HG03103 (cell line): ENCODE measurements at regions not wholly inside any gene's neighbourhood (a gene's known extent, or its start where the extent isn't known, plus 50 kb on each side); places are given as distances from the start of the nearest gene placed in this dataset.
A peak's percentile ranks its signal among the peaks of the same experiment; 100 is the strongest.

Experiments
- ATAC-seq: cut with Tn5 transposase; IDR thresholded peaks from one replicate; pipeline ENCODE4 v1.9.1; 2021; ENCODE audit warnings: low read depth; ENCODE audit not compliant: unreplicated experiment

DNA sequence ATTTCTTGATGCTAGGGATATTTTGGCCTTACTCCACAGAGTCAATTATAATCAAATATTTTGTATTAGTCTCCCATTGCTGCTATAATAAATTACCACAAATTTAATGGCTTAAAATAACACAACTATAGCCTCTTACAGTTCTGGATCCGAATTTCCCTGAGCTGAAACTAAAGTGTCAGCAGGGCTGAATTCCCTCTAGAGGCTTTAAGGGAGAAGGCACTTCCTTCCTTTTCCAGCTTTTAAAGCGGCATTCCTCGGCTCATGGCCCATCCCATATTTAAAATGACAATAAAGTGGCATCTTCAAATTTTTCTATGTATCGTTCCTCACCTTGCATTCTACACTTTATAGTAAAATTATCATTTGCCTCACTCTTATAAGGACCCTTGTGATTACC, 421.4 kb upstream of the ZWINT start:
- ATAC-seq, result no peak

DNA sequence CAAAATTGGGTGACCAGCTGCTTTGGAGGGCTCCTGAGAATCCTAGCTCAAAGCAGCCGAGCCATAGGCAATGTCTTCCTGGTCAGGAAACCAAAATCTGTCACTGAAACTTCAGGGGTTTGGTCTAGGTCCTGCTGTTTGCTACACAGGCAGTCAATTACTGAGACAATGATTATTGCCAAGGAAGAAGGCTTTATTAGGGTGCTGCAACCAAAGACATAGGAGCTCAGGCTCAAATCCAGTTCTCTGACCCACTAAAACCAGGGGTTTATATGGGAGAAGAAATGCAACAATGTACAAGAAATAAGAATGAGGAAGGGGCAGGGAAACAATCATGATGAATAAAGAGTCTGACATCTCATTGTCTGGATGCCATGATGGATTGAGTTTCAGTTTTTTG, 410.3 kb upstream of the ZWINT start:
- ATAC-seq, result no peak

DNA sequence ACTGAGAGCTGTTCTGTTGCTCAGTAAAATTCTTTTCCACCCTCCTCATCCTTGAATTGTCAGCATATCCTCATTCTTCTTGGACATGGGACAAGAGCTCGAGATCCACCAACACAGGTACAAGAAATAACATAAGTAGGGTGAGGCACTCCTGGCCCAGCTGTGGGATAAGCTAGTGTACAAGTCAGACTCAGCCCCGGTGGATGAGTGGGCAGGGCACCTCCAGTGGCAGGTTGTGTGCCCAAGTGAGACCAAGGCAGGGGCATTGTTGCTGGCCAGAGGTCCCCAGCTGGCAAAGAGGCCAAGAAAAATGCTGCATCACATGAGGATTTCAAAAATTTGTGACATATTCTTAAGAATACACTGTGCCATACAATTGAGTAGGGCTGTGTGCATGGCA, 402.0 kb upstream of the ZWINT start:
- ATAC-seq, result no peak

DNA sequence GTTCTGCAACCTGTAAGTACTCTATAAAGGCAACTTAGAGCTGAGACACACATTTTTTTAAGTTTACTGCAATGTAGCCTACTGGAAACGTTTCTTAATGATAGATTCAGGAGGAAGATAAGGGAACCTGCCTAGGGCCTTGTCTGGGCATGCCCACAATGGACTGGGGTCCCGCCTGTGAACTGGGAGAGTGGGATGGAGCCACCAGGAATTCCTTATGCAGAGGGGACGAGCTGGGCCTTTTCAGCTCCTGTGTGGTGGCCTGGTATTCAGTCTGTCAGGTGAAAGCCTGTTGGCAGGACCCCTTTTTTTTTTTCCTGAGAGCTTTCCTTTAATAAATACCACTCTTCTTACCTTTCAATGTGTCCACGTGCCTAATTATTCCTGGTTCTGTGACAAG, 384.4 kb upstream of the ZWINT start:
- ATAC-seq, result no peak

DNA sequence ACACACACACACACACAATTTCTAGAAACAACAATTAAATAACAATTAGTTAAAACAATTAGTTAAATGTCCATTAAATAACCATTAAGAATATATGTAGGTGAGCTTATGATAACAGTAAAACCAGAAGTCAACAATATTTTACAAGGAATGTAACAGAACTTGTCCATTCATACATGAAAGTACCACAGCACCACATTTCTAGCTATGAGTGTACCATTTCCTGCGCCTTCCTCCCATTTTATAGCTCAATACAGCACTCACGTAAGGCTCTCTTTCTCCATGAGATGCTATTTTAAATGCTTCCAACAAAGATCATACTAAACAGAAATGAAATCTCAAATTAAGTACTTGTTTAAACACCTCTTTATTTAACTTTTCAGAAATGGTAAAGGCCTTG, 367.3 kb upstream of the ZWINT start:
- ATAC-seq, result no peak

DNA sequence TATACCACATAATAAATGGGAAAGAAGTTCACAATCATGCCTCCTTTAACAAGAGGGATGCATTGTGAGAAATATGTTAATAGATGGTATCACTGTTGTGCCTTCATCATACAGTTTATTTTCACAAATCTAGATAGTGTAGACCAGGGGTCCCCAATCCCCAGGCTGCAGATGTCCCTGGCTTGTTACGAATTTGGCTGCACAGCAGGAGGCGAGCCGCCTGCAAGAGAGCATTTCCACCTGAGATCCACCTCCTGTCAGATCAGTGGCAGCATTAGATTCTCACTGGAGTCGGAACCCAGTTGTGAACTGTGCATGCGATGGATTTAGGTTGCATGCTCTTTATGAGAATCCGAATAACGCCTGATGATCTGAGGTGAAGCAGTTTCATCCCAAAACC, 361.9 kb upstream of the ZWINT start:
- no peak for ATAC-seq

DNA sequence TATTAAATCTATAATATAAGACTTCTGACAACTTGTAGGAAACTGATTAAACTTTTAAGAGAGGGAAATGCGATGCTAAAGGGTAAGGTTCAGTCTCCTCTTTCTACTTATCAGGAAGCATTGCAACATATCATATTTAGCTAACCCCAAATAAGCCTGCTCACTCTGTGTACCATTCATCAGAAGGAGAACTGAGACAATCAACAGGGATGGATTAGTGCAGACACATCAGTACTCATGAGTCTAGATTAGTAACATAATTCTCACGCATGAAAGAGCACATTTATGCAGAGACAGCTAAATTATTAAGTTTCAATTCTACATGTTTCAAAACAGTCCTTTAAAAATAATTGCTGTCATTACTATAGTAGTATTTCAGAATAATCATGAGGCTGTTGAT, 354.2 kb upstream of the ZWINT start:
- no peak for ATAC-seq

DNA sequence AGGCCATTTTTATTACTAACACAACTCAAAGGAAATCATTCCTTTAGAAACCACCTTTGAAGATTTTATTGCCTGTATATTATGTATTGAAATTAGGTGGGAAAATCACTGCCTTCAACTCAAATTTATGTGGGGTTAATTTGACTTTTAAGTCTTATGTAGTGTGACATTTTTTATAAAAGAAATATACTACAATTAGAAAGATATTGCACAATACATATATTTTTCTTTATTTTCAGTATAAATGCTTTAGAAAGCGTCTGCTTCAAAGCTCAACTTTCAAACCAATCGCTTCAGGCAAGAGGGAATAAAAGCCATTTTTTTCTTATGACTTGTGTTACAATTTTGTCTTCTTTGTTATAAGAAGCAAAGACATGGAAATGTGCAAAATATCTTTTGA, 337.4 kb upstream of the ZWINT start:
- ATAC-seq, result no peak

DNA sequence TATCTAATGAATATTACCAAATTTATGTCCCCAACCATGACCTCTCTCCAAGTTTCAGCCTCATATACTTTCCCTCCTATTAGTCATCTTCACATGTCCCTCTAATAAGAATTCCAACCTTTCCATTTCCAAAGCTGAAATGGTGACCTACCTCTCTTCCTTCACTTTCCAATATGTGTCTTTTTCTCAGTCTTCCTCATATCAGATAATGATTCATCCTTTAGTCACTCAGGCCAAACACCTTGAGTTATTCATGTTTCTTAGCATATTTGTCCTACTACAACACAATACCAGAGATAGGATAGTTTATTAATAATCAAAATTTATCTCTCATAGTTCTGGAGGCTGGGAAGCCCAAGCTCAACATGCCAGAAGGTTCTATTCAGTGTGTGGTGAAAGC, 318.5 kb upstream of the ZWINT start:
- ATAC-seq, result no peak

DNA sequence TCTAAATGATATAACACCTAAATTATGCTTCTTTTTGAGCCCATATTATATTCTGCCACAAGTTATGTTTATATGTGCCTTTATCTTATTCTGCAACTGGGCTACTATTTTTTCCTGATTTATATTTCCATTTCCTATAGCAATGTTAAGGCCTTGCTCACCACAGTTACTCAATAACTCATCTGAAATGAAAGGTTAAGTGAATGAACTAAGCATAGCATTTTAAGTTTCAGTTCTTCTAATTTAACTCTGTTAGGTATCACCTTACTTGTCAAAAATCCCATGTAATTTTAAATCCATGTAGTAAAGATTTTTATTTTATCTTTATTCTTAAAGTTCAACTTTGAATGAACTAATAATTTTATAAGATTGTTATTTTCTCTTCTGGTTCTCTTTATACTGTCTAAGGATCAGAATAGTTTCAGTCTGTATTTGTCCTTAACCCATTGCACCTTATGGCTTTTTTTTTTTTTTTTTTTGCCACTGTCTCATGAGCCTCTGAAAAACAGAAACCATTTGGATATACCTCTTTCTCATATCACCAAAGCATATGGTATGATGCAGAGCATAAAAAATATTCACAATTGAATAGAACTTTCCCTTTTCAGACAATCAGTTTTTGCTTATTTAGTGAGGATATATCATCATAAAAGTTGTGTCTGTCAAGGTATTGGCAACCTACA, 301.8 kb upstream of the ZWINT start:
- peak; percentile 93 for ATAC-seq

DNA sequence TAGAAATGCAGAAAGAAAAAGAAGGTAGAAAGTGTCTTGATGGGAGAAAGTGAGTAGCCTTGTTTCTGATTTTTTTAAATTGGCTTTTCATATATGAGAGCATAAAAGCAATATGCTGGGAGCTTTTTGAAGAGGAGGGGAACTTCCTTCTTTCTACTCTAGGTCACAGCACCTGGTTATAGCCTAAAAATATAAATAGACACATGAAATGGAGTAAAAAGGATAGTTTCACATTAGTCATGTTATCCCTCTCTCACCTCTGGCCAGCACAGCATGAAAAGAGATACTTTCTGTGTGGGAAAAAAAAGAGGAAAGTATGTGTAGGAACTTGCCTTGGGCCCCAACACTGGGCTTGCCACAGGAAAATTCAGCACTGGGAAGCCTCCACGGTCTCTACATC, 292.2 kb upstream of the ZWINT start:
- peak; percentile 55 for ATAC-seq

DNA sequence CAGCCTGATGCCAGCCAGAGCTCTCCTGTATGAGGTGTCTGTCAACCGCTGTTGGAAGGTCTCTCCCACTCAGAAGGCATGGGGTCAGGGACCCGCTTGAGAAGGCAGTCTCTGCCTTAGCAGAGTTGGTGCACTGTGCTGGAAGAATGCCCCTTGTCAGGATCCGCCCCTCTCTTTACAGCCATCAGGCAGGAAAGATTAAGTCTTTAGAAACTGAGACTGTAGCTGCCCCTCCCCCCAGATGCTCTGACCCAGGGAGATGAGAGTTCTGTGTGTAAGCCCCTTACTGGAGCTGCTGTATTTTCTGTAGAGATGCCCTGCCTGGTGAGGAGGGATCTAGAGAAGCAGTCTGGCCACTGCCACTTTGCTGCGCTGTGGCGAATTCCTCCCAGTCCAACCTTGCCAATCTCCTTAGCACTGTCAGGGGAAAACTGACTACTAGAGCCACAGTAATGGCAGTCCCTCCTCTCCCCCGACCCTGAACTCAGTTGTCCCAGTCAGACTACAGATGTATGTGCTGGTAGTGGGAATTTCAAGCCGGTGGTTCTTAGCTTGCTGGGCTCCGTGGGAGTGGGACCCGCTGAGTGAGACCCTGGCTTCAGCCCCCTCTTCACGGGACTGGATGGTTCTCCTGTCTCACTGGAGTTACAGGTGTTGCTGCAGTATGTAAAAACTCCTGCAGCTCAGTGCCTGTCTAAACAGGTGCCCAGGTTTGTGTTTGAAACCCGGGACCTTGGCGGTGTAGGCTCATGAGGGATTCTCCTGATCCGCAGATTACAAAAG, 285.5 kb upstream of the ZWINT start:
- no peak for ATAC-seq

DNA sequence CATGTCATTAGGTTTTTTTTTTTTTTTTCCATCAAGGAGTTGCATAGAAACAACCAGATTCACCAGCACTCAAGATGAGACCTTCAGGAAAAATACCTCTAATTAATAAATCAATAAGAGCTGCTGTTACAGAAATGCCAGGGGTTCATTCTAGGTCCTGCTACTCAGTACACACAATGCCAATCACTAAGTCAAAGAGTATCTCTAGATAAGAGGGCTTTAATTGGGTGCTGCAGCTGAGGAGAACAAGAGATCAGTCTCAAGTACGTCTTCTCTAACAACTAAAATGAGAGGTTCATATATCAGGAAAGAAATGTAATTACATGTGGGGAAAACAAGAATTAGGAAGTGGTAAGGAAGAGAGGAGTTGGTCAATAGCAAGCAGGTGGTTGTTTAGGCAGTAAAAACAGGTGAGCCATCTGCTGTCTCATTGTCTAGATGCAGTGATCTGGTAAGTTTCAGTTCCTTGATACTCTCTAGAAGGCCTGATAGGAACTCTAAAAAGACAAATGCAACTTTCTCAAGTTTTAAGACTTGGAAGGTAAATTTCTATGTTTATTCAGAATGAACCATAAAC, 272.9 kb upstream of the ZWINT start:
- peak; percentile 97 for ATAC-seq

DNA sequence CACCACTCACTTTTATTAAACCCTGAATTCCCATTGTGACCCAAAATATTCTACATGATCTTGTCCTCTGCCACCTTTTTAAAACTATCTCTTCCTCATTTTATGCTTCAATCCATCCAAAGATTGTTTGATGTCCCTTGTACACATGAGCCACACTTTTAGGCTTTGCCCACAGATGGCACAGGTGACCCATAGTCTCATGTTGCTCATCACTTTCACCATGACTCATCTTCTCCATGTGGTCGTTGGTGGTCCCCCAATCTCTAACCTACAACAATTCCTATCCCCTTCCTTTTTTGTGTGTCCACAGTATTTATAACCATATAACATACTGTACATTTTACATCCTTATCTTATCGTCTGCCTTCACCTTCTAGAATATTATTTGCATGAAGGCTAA, 271.5 kb upstream of the ZWINT start:
- no peak for ATAC-seq

DNA sequence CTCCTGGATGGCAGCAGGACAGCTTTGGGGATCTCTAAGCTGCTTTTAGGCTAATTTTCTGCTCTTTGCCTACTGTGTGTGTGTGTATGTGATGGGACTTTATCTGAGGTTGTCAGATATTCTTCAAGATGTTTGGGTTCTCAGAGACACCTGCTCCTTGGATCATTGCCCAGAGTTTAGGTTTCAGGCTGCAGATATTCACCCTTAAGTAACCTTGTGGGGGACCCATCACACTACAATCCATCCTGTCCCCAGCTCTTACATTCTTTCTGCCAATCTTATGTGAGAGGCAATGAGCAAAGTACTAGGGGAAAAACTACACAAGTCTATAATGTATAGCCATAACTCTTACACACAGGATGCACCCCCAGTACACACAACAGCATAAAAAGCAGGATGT, 263.0 kb upstream of the ZWINT start:
- peak; percentile 67 for ATAC-seq

DNA sequence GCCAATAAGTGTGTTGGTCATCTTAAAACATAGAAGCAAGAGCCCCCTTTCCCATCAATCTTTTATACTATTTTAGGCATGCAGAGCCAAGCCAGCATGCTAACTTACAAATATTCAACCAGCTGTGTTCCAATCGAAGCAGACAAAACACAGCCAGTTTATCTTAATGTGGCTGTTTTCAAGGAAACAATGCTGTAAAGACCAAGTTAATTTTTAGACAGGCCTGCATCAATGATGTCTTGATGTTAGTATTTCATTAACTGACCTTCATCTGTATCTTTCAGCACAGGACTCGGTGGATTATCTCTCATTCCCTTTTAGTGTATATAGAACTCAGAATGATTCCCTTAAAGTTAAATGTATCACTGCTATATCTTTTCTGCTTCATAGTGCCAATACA, 262.0 kb upstream of the ZWINT start:
- ATAC-seq, result no peak

DNA sequence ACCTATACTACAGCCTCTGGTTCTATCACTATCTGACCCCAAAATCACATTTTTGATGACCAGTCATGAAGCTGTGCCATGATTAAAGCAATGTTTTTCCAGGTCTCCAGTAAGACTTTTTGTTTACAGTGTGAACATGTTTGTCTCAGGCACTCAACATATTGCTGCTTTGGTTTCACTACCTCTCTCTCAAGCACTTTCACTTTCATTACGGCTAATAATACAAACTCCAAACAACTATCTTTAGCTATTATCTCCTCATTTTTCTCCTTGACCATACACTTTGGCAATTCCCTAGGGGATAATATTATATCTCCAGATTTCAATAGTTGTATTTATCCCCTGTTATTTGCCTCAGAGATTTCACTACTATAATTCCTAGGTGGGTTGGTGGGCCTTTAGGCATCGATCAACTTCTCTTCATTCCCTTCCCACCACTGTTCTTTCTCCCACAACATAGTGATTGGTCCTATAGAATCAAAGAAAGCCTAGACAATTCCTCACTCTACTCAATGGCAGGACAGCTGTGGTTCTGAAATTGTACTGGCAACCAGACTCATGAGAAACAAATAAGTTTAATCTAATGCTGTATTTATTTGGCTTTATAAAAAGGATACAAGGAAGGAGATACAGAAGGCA, 261.4 kb upstream of the ZWINT start:
- ATAC-seq, result peak; percentile 78

DNA sequence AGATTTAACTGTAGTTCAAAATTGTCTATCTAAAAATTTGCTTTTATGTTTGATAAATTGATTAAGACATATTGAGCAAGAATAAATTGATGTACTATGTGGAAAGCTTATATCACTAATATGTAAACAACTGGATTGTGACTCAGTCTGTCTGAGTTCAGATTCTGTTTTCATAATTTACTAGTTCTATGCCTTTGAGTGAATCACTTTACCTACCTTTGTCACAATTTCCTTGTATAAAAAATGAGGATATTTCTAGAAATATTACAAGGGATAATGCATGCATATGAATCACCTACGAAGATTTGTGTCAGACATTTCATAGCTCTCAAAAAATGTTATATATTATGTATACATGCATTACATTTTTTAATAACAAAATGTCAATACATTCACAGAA, 245.1 kb upstream of the ZWINT start:
- ATAC-seq, result no peak

DNA sequence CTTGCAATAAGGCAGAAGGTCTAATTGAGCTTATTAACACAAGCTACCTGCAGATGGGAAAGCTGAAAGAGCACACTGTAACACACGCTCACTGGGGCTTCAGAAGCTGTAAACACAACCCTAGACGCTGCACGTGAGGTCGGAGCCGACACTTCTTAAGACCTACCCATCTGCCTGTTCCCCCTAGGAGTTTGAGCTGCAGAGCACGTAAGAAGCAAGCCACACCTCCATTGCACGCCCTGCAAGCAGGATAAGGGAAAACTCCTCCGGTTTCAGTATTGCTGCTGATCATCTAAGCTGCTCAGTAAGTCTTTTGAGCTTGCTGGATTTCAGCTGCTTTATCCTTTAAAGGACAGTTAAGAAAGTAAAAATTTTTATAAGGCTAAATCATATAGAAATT, 244.0 kb upstream of the ZWINT start:
- ATAC-seq, result no peak

DNA sequence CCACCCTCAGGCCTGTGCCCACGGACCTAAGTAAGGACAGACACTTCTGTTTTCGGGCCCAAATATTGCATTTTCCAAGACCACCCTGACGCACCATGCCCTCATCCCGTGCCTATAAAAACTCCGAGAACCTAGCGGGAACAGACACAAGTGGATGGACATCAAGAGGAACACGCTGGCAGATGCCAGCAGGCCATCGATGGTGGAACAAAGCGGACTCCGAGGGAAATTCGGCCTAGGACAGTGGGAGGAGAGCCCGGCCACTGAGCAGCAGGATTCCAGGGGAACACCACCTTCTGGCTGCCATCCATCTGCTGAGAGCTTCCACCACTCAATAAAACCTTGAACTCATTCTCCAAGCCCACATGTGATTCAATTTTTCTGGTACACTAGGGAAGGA, 243.6 kb upstream of the ZWINT start:
- no peak for ATAC-seq

DNA sequence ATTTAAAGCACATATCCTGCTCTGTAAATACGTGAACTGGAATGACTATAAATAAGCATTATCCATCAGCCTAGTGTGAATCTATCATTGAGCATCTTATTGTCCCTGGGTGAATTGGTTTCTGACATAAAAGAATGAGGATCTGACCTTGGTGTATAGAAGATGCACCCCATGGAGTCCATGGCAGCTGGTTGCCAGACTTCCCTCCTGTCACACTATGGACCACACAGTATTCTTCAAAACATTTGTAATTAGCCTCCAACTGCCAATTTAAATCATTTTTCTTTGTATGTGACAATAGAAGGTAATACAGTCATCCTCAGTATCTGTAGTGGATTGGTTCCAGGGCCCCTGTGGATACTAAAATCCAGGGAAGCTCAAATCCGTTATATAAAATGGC, 238.1 kb upstream of the ZWINT start:
- ATAC-seq, result no peak

DNA sequence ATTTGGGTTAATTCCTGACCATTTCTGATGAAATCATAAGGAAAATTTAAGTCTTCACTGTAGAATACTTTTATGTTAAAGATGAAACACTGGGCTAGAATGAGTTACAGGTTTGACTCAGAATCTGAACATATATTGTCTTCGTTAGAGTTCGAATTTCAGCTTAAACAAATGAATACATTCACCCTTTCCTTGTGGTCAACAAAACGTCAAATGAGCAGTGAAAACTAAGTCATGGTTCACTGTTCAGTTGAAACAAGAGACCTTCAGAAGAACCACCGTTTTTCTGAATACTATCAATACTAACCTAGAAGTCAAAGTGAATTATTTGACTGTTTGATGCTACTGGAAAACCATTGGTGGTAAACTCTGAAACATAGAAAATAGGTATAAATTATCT, 235.2 kb upstream of the ZWINT start:
- ATAC-seq, result no peak
